Neural cell (in vitro differentiated cells): ENCODE measurements at regions not wholly inside any gene's neighbourhood (a gene's known extent, or its start where the extent isn't known, plus 50 kb on each side); places are given as distances from the start of the nearest gene placed in this dataset.

Source experiments
- CTCF ChIP-seq: fragments of 450-650 bp; IDR thresholded peaks from 2 replicates; pipeline ENCODE4 v1.5.1; 2014; ENCODE audit warnings: antibody characterized with exemption, mild to moderate bottlenecking, moderate library complexity; ENCODE audit not compliant: poor library complexity, severe bottlenecking
- EP300 ChIP-seq: fragments of 450-650 bp; conservative IDR thresholded peaks from 2 replicates; pipeline ENCODE4 v1.6.1; 2014; ENCODE audit warnings: antibody characterized with exemption, mild to moderate bottlenecking, moderate library complexity; ENCODE audit not compliant: poor library complexity, severe bottlenecking
- MXI1 ChIP-seq: fragments of 450-650 bp; conservative IDR thresholded peaks from 2 replicates; pipeline ENCODE4 v1.6.1; 2014; ENCODE audit warnings: antibody characterized with exemption, mild to moderate bottlenecking; ENCODE audit not compliant: poor library complexity, severe bottlenecking
- POLR2AphosphoS5 ChIP-seq: IDR thresholded peaks from 2 replicates; pipeline ENCODE4 v1.6.1; 2012
- RAD21 ChIP-seq: fragments of 450-650 bp; conservative IDR thresholded peaks from 2 replicates; pipeline ENCODE4 v1.6.1; 2014; ENCODE audit warnings: antibody characterized with exemption, mild to moderate bottlenecking, moderate library complexity
- TAF1 ChIP-seq: IDR thresholded peaks from 2 replicates; pipeline ENCODE4 v1.6.1; 2012; ENCODE audit warnings: low read depth

DNA sequence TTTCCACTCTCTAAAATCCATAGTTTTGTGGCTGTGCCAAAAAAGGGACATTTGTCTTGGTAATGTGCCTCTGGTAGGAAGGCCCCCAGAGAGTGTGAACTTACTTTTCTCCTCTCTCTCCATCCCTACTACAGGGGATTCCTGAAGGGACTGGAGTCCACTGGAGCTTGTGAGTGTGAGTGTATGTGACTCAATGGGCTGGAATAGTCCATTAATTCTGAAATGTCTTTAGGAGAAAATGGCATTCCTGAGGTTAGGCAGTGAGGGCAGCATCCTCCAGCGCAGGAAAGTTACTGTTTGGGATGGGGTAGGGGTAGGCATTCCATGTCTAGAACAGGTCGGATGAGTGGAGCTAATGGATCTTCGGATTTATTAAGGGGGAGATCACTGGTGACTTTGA is 59.8 kb upstream of the CACNA2D3 start:
- TF ChIP-seq CTCF (no peak), EP300 (no peak), POLR2AphosphoS5 (no peak), MXI1 (no peak), RAD21 (no peak), TAF1 (no peak)
